Mammary epithelial cell (primary cell): ENCODE measurements at regions not wholly inside any gene's neighbourhood (a gene's known extent, or its start where the extent isn't known, plus 50 kb on each side); places are given as distances from the start of the nearest gene placed in this dataset.

Experiments used
- CTCF ChIP-seq, 2 donors: IDR thresholded peaks in 1 of 2; conservative IDR thresholded peaks in 1 of 2; 2 replicates each; pipeline ENCODE4 v1.5.1; 2011 to 2012; ENCODE audit warnings: inconsistent platforms in 2 of 2, low read length in 2 of 2, mild to moderate bottlenecking in 2 of 2, control low read depth in 1 of 2, low read depth in 1 of 2; ENCODE audit not compliant: insufficient read depth in 1 of 2; ENCODE audit errors: extremely low read depth in 1 of 2
- EZH2 ChIP-seq: IDR thresholded peaks from 2 replicates; pipeline ENCODE4 v1.6.1; 2012; ENCODE audit warnings: low read length, inconsistent platforms, borderline replicate concordance

- TF ChIP-seq CTCF (conservative IDR thresholded peaks at IDR 0.05 in 1 of 2, IDR thresholded peaks at IDR 0.05 in 1 of 2; ENCODE audit: extremely low read depth in 1 of 2, insufficient read depth in 1 of 2, low read depth in 1 of 2, low read length in 2 of 2) = no peak
- no peak for TF ChIP-seq EZH2
These were observed 81.9 kb upstream of the PRRC2C start for GRCh38 chr1:171403393-171403792.
